ENCODE measurements at regions not wholly inside any gene's neighbourhood (a gene's known extent, or its start where the extent isn't known, plus 50 kb on each side); places are given as distances from the start of the nearest gene placed in this dataset.

DNA sequence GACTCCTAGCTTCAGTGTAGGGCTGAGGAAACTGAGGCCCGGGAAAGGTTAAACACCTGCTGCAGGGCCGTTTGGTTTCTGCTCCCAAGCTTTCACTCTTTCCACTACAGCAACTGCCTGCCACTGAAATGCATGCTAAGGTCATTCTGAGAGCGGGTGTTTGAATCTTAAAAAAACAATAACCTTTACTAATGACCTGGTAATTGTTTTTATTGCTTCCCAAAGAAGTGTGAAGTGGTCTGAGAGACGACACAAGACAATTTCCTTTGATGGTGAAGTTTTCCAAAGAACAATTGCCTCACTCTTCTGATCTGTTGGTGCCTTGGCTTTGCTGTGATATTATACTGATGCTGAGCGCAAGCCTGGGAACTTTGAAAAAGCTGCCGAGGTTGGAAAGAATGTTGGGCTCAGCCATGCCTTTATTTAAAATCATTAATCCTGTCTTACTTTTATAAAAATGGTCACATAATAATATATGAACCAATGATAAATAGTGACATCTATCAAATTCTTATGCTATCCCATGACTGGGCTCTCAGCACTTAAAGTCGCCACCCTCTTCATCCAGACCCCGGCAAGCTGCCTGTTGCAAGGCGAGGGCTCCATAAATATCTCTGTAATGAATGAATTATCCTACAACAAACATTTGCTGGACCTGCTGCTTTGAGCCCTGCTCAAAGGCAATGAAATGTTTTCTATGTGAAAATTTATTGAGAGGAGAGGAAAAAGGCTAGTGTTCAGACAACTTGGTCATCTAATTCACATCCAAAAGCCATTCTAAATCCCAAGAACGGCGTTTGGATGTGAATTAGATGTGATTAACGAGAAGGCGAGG is 67.8 kb upstream of the SOD3 start:
- no peak for ATAC-seq
- no peaks in the 10 kb centered on the region for H3K9me3 ChIP-seq
- no peak for FAIRE-seq
- ChIA-PET CTCF (no interaction called here), POLR2A (no interaction called here)
- TF ChIP-seq EP300 (IDR thresholded peaks at IDR 0.05) (no peak), HDAC2 (IDR thresholded peaks at IDR 0.05) (no peak), FOSL2 (IDR thresholded peaks at IDR 0.05) (no peak), FOSL2 (CRISPR knock-in tag; IDR thresholded peaks at IDR 0.05) (no peak)
- H3K4me3 ChIP-seq = no peak overlapping the region
- no peaks in the 10 kb centered on the region for H3K4me1 ChIP-seq
- 54% methylated on average over 13 of the region's 13 CpGs for WGBS (ENCODE audit: missing lambda C conversion rate)
- H3K4me2 ChIP-seq = no peak overlapping the region
- DNase-seq (ENCODE audit: low read depth in 1 of 2, low spot score in 1 of 2) = no peak
- no peak overlapping the region for H3K27ac ChIP-seq

DNA sequence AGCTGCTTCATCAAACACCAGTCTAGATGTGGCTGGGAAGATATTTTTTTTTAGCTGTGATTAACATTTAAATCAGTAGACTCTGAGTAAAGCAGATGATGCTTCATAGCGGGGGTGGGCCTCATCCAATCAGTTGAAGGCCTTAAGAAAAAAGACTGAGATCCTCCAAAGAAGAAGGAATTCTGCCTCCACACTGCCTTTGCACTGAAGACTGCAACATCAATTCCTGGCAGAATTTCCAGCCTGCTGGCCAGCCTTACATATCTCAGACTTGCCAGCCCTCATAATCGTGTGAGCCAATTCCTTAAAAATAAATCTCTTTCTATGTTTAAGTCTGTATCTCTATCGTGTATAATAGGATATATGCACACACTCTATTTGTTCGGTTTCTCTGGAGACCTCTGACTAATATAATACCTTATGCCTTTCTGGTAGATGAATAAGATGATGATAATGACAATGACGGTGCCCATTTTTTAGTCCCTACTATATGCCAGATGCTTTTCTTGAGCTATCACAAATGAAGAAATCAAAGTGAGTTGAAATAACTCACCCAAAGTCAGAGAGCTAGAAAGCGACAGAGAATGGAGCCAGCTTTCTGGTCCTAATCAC is 66.1 kb upstream of the SOD3 start:
- no peak overlapping the region for H3K4me3 ChIP-seq
- ChIA-PET CTCF (no interaction called here), POLR2A (no interaction called here)
- no peak for ATAC-seq
- H3K27ac ChIP-seq = no peak overlapping the region
- no peak for DNase-seq (ENCODE audit: low read depth in 1 of 2, low spot score in 1 of 2)
- 66% methylated on average over 6 of the region's 6 CpGs for WGBS (ENCODE audit: missing lambda C conversion rate)
- no peaks in the 10 kb centered on the region for H3K9me3 ChIP-seq
- TF ChIP-seq, protein P1, sequence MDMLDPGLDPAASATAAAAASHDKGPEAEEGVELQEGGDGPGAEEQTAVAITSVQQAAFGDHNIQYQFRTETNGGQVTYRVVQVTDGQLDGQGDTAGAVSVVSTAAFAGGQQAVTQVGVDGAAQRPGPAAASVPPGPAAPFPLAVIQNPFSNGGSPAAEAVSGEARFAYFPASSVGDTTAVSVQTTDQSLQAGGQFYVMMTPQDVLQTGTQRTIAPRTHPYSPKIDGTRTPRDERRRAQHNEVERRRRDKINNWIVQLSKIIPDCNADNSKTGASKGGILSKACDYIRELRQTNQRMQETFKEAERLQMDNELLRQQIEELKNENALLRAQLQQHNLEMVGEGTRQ (IDR thresholded peaks at IDR 0.05) = no peak
- TF ChIP-seq MAFK (IDR thresholded peaks at IDR 0.05; ENCODE audit: partially characterized antibody) = no peak
- TF ChIP-seq EHF (CRISPR knock-in tag; IDR thresholded peaks at IDR 0.05) = no peak
- TF ChIP-seq HOXB13 (CRISPR knock-in tag; IDR thresholded peaks at IDR 0.05; ENCODE audit: low read depth) = no peak
- no peak for TF ChIP-seq NPAS2 (CRISPR knock-in tag; IDR thresholded peaks at IDR 0.05; ENCODE audit: borderline replicate concordance)
- TF ChIP-seq PHF8 (IDR thresholded peaks at IDR 0.05; ENCODE audit: borderline replicate concordance, low read depth) = no peak
- TF ChIP-seq, protein P2, sequence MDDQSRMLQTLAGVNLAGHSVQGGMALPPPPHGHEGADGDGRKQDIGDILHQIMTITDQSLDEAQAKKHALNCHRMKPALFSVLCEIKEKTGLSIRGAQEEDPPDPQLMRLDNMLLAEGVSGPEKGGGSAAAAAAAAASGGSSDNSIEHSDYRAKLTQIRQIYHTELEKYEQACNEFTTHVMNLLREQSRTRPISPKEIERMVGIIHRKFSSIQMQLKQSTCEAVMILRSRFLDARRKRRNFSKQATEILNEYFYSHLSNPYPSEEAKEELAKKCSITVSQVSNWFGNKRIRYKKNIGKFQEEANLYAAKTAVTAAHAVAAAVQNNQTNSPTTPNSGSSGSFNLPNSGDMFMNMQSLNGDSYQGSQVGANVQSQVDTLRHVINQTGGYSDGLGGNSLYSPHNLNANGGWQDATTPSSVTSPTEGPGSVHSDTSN (IDR thresholded peaks at IDR 0.05) = no peak
- no peak for TF ChIP-seq RFX5 (IDR thresholded peaks at IDR 0.05)
- no peak for TF ChIP-seq CHD2 (IDR thresholded peaks at IDR 0.05; ENCODE audit: low read length, partially characterized antibody)
- no peak for TF ChIP-seq NR3C1 (IDR thresholded peaks at IDR 0.05)
- TF ChIP-seq EHMT2 (IDR thresholded peaks at IDR 0.05; ENCODE audit: low read depth) = no peak
- TF ChIP-seq TP53 (CRISPR knock-in tag; IDR thresholded peaks at IDR 0.05) = no peak
- no peak for TF ChIP-seq FOSL2 (IDR thresholded peaks at IDR 0.05)
- TF ChIP-seq FOSL2 (CRISPR knock-in tag; IDR thresholded peaks at IDR 0.05) = no peak
- TF ChIP-seq, protein P3, sequence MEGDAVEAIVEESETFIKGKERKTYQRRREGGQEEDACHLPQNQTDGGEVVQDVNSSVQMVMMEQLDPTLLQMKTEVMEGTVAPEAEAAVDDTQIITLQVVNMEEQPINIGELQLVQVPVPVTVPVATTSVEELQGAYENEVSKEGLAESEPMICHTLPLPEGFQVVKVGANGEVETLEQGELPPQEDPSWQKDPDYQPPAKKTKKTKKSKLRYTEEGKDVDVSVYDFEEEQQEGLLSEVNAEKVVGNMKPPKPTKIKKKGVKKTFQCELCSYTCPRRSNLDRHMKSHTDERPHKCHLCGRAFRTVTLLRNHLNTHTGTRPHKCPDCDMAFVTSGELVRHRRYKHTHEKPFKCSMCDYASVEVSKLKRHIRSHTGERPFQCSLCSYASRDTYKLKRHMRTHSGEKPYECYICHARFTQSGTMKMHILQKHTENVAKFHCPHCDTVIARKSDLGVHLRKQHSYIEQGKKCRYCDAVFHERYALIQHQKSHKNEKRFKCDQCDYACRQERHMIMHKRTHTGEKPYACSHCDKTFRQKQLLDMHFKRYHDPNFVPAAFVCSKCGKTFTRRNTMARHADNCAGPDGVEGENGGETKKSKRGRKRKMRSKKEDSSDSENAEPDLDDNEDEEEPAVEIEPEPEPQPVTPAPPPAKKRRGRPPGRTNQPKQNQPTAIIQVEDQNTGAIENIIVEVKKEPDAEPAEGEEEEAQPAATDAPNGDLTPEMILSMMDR (IDR thresholded peaks at IDR 0.05) = no peak
- no peak for TF ChIP-seq FOXS1 (CRISPR knock-in tag; IDR thresholded peaks at IDR 0.05)
- no peak for TF ChIP-seq ZC3H11A (IDR thresholded peaks at IDR 0.05)
- H3K4me2 ChIP-seq = no peak overlapping the region
- FAIRE-seq = no peak
- H3K4me1 ChIP-seq = no peaks in the 10 kb centered on the region

All from A549 (cell line).